IPS-NIHi7 (cell line): ENCODE measurements at regions not wholly inside any gene's neighbourhood (a gene's known extent, or its start where the extent isn't known, plus 50 kb on each side); places are given as distances from the start of the nearest gene placed in this dataset.
"Not testable (repeated sequence)": the region's sequence is repeated elsewhere in the genome, so short reads cannot be mapped to it uniquely, and the experiment has no call there.

Experiments
- DNase-seq: peaks from one replicate; pipeline ENCODE4 v3.0.0; 2012; ENCODE audit warnings: mixed read lengths; ENCODE audit errors: extremely low spot score

- no peak for DNase-seq
Observed at GRCh38 chr5:24135536-24135935, 509.2 kb downstream of the CDH10 start.

GRCh38 chr5:24141046-24141445 is 503.7 kb downstream of the CDH10 start:
- no peak for DNase-seq

GRCh38 chr5:24142341-24142740 is 502.4 kb downstream of the CDH10 start:
- no peak for DNase-seq

- no peak for DNase-seq
Observed at GRCh38 chr5:24145806-24146205, 499.0 kb downstream of the CDH10 start.

DNA sequence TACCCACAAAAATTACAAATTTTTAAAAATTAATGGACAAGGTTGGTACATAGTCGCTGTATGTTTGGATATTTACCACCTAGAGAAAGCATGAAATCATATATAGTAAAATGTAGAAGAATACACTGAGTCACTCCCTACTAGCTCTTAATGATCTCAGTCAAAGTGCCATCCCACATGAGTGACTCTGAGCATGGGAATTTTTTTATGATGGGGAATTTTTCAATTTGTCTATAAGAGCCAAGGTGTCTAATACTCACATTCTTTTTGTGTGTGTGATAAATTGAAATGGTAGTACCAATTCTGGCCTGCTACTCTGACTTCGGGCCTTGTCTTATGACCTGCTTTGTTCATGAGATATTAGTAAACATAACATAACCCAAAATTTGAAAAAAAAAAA is 483.2 kb downstream of the CDH10 start:
- DNase-seq, result no peak

DNA sequence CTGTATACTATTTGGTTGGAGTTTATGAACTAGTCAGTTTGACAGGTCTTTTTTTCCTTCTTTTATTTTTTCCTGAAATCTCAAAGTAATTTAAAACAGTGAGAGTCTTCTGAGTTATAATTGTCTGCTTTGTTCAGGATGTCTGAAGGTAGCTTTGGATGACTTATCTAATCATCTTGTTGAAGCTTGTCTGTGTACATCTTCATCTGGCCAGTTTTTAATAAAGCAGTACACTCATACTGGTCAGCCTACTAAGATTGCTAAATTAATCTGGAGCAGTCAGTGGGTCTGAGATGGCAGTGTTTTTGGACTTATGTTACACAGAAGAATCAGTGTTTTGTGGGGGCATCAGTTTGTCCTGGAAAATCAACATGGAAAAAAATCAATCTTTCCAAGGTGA is 482.4 kb downstream of the CDH10 start:
- DNase-seq, result no peak

DNA sequence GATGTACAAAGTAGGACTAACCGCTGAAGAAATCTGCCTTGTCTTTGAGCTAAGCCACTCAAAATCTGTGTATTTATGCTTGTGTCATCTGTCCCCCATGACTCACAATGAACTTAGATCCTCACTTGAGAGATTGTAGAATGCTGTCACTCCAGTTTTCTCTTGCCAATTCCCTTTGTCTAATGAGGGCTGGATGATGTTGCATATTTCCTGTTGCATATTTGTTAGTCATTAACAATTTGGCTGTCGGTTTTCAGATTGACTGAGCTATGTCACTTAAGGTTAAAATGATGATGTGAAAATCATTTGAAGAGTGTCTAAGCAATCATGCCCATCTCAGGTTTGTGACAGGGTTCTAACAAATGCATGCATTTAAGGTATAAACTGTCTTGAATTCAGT is 481.7 kb downstream of the CDH10 start:
- no peak for DNase-seq

DNA sequence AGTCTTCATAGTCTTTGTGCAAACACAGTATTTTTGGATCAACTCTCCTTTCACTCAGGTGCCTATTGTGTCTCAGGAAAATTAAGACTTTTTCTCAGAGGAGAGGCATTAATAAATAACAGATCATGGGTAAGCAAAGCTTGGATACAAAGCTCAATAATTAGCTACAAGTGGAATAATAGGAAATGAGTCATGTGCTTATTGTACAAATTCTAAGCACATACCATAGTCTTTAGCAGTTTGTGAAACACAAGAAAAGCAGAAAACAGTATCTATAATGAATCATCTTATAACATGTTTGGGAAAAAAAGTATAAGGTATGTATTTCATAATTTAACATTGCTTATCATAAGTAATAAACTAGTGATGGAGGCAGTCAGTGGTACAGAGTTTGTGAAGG is 477.0 kb downstream of the CDH10 start:
- no peak for DNase-seq

DNA sequence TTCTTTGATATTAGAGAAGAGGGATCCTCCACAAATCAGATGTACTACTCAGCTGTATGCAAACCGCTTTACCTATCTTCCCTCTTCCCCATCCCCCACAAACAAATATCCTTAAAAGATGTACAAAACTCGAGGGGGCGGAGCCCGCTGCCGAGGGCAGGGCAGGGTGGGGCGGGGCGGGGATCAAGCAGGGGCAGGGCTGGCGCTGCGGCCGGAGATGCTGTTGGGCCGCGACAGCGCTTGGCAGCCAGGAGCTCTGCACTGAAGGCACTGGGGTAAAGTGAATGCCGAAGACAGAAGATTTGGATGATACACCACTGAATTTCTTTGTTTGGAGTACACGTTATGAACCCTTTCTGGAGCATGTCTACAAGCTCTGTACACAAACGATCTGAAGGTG is 474.8 kb downstream of the CDH10 start:
- DNase-seq, result no peak

GRCh38 chr5:24170930-24171329 is 473.8 kb downstream of the CDH10 start:
- not testable (repeated sequence) for DNase-seq

DNA sequence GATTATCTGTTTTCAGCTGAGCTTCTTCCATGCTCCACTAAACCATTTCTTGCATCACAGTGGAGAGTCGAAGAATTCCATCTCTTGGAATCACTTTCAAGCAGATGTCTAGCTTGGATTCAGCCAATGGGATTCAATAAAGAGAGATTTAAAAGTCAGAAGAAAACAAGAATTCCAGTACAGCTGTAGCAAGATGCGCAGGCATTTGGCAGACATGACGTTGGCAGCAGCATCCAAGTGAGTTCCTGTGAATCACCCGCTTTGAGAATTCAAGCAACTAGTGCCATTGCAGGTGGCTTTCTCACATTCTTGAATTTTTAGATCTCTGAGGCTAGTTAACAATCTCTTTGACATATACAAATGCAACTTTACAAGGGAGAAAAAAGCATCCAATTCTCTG is 467.0 kb downstream of the CDH10 start:
- no peak for DNase-seq

DNA sequence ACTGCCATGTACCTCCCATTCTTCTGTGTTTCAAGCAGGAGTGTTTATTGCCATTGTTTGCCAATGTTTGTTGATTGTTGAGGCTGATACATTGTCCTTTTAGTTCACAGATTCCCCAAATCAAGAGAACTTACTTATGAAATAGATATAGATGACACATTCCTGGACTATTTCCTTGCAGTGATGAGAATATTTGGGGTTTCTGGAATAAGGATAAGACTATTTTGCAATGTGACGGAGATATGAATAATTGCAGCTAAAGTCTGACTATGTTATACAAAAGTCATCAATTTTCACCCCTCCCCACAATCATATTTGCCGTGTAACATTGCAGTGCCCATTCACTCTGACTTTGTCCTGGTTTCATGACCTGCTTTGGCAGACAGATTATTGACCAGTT is 460.8 kb downstream of the CDH10 start:
- DNase-seq, result no peak

- DNase-seq, result no peak
Observed at GRCh38 chr5:24188216-24188925, 456.4 kb downstream of the CDH10 start.

GRCh38 chr5:24196789-24197188 is 448.0 kb downstream of the CDH10 start:
- DNase-seq, result no peak

- DNase-seq, result no peak
Observed at GRCh38 chr5:24208686-24209106, 436.1 kb downstream of the CDH10 start.

DNA sequence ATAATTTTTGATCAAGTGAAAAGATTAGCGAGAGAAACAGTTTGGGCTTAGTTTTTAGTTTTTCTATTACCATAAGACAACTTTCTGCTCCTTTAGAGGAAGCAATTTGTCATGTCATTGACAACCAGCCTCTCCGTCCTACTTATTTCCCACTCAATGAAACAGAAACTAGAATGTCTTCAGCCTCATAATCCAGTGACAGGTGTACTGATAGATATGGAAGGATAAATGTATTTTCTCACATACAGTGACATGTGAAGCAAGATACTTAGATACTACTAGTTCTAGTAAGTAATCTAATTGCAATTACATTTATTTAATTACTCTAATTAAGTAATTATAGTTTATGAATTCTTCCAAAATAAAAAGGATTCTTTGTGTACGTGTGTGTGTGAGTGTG is 429.7 kb downstream of the CDH10 start:
- no peak for DNase-seq

DNA sequence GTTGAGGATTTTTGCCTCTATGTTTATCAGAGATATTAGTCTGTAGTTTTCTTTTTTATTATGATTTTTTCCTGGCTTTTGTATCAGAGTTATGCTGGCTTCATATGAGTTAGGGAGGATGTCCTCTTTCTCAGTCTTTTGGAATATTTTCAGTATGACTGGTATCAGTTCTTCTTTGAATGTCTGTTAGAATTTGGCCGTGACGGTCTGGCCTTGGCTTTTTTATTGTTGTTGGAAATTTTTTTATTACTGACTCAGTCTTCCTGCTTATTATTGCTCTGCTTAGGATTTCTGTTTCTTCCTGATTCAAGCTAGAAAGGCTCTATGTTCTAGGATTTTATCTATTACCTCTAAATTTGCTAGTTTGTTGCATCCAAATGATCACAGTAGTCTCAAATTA is 421.9 kb downstream of the CDH10 start:
- DNase-seq, result no peak

DNA sequence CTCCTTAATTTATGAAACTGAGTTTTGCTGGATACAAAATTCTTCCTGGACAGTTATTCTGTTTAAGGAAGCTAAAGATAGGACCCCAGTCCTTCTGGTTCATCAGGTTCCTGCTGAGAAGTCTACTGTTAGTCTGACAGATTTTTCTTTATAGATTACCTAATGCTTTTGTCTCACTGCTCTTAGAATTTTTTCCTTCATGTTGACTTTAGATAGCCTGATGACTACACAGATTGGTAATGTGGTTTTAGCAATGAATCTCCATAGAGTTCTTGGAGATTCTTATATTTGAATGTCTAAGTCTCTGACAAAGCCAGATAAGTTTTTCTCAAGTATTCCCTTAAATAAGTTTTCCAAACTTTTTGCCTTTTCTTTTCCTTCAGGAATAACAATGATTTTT is 419.7 kb downstream of the CDH10 start:
- no peak for DNase-seq

- DNase-seq, result no peak
Observed at GRCh38 chr5:24226479-24226878, 418.3 kb downstream of the CDH10 start.

DNA sequence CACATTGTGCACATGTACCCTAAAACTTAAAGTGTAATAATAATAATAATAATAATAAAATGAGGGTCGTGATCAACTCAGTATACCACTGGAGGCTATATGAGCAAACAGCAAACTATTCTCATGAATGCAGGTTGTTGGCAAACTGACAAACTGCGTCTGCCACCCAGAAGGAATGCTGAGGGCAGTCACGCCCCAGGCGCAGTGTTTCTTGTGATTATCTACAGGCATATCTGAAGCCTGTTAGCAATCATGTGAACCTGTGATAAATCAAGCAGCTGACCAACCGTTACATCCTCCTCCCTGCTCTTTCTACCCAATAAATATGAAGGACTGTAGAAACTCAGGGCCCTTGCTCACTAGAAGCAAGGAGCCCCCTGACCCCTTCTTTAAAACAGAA is 416.9 kb downstream of the CDH10 start:
- not testable (repeated sequence) for DNase-seq

DNA sequence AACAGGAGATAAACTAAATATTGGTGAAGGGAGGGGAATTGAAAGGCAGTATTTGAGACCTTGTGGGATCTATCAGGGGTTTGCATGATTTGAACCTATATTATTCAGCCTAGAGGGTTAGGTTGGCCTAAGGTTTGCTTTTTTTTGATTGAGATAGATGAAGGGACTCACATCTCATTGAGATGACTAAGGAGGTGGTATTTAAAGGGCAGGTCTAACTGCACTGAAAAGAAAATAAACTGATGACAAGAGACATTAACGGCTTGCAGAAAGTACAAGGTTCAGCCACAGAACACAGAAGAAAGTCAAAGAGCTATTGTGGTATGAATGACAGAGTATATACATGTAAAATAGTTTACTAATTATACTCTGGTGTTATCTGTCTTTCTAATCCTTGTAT is 412.7 kb downstream of the CDH10 start:
- DNase-seq, result no peak

- no peak for DNase-seq
Observed at GRCh38 chr5:24232929-24233498, 411.8 kb downstream of the CDH10 start.

DNA sequence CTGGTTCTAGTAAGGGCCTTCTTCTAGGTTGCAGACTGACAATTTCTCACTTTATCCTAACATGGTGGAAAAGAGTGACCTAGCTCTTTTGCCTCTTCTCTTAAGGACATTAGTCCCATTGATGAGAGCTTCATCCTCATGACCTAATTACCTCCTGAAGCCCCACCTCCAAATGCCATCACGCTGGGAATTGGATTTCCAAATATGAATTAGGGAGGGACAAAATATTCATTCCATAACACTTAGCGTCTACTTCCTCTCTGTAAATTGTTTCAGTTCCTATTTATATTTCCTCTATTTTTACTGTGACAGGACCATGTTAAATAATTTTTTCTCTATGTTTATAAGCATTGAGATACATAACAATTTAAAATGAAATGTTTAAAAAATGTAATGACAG is 408.8 kb downstream of the CDH10 start:
- DNase-seq, result no peak

GRCh38 chr5:24245821-24246220 is 399.0 kb downstream of the CDH10 start:
- no peak for DNase-seq
